Stimulated activated naive CD8-positive, alpha-beta T cell treated with anti-CD3 and anti-CD28 coated beads, Interleukin-15, Interleukin-2, amounts not matched to agents 100 U/mL and 50 U/mL, for 24 hours (primary cell): ENCODE measurements at regions not wholly inside any gene's neighbourhood (a gene's known extent, or its start where the extent isn't known, plus 50 kb on each side); places are given as distances from the start of the nearest gene placed in this dataset.
"Not testable (repeated sequence)": the region's sequence is repeated elsewhere in the genome, so short reads cannot be mapped to it uniquely, and the experiment has no call there.

ENCODE experiments used
- ATAC-seq: fragments of 150-1000 bp; cut with Tn5 transposase; one replicate; pipeline ENCODE4 v1.10.0; 2021
- DNase-seq: peaks from one replicate; pipeline ENCODE4 v3.0.0; 2021

DNA sequence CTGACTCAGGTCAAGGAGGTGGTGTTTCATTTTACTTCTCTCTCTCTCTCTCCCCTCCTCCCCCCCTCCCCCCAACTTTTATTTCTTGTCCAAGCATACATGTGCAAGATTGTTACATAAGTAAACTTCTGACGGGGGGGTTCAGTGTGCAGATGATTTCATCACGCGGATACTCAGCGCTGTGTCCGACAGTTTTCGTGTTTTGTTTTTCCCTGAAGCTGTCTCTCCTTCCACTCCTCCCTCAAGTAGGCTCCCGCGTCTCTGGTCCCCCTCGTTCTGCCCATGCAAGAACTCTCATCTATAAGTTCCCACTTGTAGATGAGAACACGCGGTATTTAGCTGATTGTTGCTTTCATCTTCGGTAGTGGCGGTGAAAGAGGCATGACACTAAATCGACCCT is 111.0 kb upstream of the ANKRD30BL start:
- ATAC-seq = no peak

GRCh38 chr2:132273585-132273984 is 111.8 kb upstream of the ANKRD30BL start:
- not testable (repeated sequence) for ATAC-seq

More for the DNA sequence above, 111.0 kb upstream of the ANKRD30BL start:
- no peak for DNase-seq

GRCh38 chr2:132274000-132274399 is 112.2 kb upstream of the ANKRD30BL start:
- no peak for ATAC-seq

More at GRCh38 chr2:132273585-132273984, 111.8 kb upstream of the ANKRD30BL start:
- DNase-seq = not testable (repeated sequence)

DNA sequence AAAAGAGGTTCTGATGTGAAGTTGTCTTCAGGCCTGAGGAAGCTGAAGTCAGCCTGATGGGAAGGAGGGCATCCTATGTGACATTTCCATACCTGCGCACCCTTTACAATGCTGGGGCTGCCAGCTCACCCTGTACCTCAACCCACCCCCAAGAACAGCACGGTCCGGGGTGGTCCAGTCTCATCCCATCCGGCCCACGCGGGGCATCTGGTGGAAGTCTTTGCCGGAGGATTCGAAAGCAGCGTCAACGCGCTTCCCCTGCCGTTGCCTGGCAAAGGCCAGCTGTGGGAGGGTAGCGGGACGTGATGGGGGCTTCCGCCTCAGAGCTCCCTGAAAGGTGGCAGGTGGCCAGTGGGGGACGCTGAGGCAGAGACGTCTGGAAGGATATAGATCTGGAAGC is 113.6 kb upstream of the ANKRD30BL start:
- no peak for DNase-seq
- no peak for ATAC-seq

More at GRCh38 chr2:132274000-132274399, 112.2 kb upstream of the ANKRD30BL start:
- DNase-seq = no peak

- ATAC-seq (no peak), DNase-seq (no peak)
These were observed 114.8 kb upstream of the ANKRD30BL start for GRCh38 chr2:132276571-132276981.

GRCh38 chr2:132278267-132278666 is 116.5 kb upstream of the ANKRD30BL start:
- ATAC-seq (no peak), DNase-seq (no peak)

- DNase-seq (no peak), ATAC-seq (no peak)
These were observed 117.6 kb upstream of the ANKRD30BL start for GRCh38 chr2:132279344-132279743.

- ATAC-seq (no peak), DNase-seq (no peak)
These were observed 118.3 kb upstream of the ANKRD30BL start for GRCh38 chr2:132279930-132280615.

DNA sequence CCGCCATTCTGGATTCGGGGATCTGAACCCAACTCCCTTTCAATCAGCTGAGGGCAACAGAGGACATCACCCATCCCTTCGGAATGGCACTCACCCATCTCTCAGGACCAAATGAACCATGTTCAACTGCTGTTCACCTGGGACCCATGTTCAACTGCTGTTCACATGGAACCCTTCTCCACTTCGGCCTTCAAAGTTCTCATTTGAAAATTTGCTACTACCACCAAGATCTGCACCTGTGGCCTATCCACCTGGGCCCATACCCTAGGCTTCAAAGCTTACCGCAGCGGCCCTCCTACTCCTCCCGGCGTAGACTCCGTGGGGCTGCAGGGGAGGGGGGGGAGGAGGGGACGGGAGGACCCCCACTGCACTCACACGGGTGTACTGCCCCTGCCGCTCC is 119.2 kb upstream of the ANKRD30BL start:
- no peak for ATAC-seq
- no peak for DNase-seq

GRCh38 chr2:132282104-132282503 is 120.4 kb upstream of the ANKRD30BL start:
- ATAC-seq, DNase-seq: not testable (repeated sequence)

- DNase-seq = no peak
- no peak for ATAC-seq
These were observed 121.2 kb upstream of the ANKRD30BL start for GRCh38 chr2:132282911-132283310.

DNA sequence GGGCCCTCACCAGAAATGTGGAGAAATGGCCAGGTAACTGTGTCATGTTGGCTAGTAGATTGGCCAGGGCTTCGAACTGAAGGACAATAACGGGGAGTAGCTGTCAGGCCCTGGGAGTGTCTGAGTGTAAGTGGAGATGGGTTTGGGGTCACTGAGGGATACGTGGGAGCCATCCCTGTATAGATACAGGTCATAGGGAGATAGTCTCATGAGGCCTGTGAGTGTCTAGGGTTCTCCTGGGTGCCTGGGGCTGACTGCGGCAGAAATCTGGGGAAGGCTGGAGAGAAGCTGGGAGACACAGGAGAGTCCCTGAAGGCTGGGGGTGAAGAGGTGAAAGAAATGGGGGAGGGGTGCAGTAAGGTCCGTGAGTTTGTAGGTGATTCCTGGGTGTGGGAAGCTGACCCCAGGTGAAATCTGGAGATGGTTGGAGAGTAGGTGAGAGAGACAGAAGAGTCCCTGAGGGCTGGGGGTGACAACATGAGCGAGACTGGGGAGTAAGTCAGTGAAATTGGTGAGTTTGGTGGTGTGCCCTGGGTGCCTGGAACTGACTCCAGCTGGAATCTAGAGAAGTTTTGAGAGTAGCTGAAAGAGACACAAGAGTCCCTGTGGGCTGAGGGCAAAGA is 124.6 kb upstream of the ANKRD30BL start:
- not testable (repeated sequence) for DNase-seq, ATAC-seq

GRCh38 chr2:132287910-132288309 is 126.2 kb upstream of the ANKRD30BL start:
- ATAC-seq, DNase-seq: not testable (repeated sequence)

DNA sequence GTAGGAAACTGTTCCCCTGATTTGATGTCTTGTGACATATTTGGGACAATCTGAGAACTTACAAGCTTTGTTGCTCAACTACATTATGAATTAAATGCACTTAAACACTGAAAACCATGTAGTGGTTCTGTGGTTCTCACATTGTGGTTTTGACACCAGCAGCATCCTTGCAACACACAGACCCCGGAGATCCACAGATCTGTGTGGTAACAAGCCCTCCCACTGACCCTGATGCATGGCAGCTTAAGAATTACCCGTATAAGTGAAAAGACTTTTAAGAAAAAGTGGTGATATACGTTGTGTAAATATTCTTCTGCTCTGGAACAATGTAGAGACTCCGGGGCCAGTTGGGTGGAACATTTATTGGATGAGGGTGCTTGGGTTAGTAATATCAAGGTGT is 127.4 kb upstream of the ANKRD30BL start:
- ATAC-seq, DNase-seq: not testable (repeated sequence)

- ATAC-seq, DNase-seq: not testable (repeated sequence)
These were observed 126.8 kb upstream of the GPR39 start for GRCh38 chr2:132289812-132290211.

DNA sequence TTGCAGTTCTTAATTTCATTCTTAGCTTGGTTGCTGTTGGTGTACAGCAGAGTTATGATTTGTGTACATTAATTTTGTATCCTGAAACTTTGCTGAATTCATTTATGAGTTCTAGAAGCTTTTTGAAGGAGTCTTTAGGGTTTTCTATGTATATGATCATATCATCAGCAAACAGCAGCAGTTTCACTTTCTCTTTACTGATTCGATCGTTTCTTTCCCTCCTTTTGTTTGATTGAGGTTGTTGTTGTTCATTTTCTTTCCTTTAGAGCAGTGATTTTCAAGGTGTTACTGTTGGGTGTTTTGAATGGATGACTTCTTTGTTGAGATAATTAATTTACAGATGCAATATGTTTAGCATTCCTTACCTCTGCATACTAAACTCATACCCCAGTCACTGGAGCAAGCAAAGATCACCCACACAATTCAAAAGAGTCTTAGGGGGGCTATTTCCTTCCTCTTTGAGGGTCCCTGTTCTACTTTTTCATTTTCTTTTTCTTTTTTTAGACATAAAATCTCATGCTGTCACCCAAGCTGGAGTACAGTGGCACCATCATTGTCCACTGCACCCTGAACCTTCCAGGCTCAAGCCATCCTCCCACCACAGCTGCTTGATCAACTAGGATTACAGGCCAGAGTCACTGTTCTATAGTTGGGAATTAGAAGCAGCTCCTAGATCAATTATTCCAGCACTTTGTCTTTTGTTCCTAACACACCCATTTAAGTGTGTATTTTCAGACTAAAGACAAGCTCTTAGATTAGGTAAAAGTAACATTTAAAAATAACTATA is 115.8 kb upstream of the GPR39 start:
- not testable (repeated sequence) for DNase-seq, ATAC-seq

DNA sequence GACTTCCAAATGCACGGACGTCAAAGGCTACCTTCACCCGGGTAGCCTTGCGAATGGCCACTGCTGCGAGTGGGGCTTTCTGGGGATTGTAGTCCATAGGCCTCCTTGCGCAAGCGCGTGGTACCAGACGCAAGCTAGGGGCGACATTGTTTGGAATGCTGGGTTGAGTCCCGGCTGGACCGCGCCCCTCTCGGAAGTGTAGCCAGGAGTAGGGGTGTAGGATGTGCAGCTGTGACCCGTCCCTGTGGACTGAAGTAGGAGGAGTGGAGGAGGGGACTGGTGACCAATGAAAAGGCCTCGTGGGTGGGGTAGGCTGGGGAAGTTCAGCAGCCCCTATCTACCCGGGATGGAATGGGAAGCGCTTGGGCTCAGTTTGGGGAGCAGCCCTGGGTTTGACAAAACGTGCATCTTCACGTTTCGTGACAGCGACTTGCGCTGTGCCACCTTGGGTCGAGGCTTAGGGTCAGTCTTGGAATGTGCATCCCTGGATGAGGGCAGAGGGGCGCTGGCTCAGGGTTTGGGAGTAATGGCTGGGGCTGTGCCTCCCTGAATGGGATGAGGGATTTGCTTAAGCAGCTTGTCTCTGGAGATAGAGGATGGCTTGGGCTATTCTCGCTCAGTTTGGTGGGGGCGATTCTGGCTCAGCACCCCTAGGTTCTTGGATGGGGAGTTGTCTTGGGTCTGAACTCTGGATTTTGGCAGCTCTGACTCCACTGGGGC is 111.8 kb upstream of the GPR39 start:
- ATAC-seq, DNase-seq: not testable (repeated sequence)

DNA sequence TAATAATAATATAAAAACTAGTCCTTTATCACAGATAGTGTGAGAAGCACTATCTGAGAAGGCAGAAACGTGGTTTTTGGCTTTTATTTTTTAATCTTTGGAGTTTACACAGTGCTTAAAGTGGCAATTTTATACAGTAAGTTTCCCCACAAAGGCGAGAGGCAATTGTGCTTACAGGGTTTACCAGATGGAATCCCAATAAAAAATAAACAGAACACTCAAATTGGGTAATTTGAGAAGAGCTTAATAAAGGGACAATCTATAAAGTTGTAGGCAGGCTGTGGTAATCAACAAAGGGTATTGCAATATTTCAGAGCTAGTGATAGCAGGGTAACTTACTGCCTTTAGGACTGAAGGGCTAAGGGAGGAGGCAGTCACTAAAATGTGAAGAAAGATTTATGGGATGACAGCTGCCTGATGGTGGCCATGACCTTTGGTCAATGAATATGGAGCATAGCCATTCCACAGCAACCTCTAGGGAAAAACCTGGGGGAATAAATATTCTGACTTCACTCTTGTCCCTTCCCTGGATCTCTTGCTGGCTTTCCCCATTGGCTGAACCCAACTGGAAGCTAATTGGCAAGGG is 108.9 kb upstream of the GPR39 start:
- DNase-seq, ATAC-seq: not testable (repeated sequence)

DNA sequence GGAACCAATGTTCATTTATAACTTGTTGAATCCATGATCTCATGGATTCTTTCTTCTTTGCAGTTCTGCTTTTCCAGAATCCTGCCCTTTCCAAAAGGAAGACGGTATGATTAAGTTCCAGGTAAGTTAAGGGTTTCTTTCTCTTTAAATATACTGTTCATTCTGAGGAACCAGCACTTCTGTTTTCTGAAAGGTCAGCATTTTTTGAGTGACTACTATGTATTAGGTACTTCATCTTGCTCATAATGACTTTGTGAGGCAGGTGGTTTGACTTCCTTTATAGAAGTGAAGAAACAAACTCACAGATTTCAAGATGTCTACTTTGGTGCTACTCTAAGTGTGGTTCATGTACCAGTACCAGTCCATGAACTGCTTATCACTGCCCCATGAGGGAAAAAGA is 107.4 kb upstream of the GPR39 start:
- DNase-seq = not testable (repeated sequence)

DNA sequence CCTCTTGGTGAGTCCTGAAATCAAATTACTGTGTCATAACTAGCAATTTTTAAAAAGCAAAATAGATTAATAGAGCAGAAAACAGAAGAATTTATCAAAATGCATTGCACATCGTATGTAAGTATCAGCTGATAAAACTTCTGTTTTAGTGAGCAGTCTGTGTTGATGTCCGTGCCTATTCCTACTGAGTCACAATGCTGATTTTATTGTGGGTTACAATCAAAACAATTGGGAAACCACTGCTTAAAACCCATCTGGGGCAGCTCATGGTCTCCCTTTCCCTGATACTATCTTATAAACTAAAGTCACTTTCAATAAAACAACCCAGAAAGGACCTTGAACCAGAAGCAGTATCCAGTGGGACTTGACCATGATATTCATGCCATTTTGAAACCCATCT is 101.1 kb upstream of the GPR39 start:
- not testable (repeated sequence) for DNase-seq, ATAC-seq

More for the DNA sequence above, 107.4 kb upstream of the GPR39 start:
- not testable (repeated sequence) for ATAC-seq

DNA sequence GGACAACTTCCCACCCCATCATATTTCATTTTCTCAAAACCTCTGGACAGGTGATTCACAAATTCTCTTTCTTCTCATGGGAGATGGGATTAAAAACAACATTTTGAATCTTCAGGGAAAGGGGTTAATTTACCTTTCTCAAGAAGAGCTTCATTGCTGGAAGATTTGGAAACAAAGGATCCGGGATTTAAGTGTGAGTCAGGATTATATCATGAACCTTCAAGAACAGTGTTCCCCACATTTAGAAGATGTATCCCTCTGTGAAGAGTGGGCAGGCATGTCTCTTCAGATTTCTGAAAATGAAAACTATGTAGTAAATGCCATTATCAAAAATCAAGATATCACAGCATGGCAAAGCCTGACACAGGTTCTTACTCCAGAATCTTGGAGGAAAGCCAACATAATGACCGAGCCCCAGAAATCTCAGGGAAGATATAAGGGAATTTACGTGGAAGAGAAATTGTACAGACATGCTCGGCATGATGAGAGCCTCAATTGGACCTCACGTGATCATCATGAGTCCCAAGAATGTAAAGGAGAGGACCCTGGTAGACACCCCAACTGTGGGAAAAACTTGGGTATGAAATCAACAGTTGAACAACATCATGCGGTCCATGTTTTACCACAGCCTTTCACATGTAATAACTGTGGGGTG is 99.5 kb upstream of the GPR39 start:
- DNase-seq, ATAC-seq: not testable (repeated sequence)
